HepG2 (cell line): ENCODE measurements at regions not wholly inside any gene's neighbourhood (a gene's known extent, or its start where the extent isn't known, plus 50 kb on each side); places are given as distances from the start of the nearest gene placed in this dataset.

Source experiments
- ATAC-seq: fragments of 200-7000 bp; cut with Tn5 transposase; 3 replicates; pipeline ENCODE4 v1.9.1; 2020; ENCODE audit warnings: mild to moderate bottlenecking, moderate library complexity
- BruUV-seq: library from RNA; stranded (reverse); fragments of 400-500 nt; replicated peaks from 2 replicates; lab custom pipeline; 2021; lab: Mats Ljungman, UMichigan
- CTCF ChIA-PET: fragments of 300-600 bp; formaldehyde crosslinking; extraction: SDS; loops from one replicate; lab custom pipeline; 2021; ENCODE audit warnings: low total read pairs, inconsistent platforms, low intra/inter-chr PET ratio; lab: Yijun Ruan, JAX
- POLR2A ChIA-PET: fragments of 350-600 bp; sonication (Branson Sonifier 250); formaldehyde crosslinking; loops from one replicate; lab custom pipeline; 2020; ENCODE audit warnings: antibody characterized with exemption, inconsistent platforms; lab: Yijun Ruan, JAX
- DNase-seq: peaks from one replicate; pipeline ENCODE4 v3.0.0-alpha.2; 2015; ENCODE audit warnings: low spot score
- FAIRE-seq: peaks from 3 replicates; lab custom pipeline; 2011; peaks lifted over from hg19 to GRCh38; lab: Jason Lieb, UNC
- H2AFZ ChIP-seq: one replicate; pipeline ENCODE4 v1.6.1; 2011; ENCODE audit warnings: low read length, inconsistent platforms
- H3K27ac ChIP-seq: fragments of 300-600 bp; 3 replicates; pipeline ENCODE4 v1.8.0; 2011; ENCODE audit warnings: mixed run types, mild to moderate bottlenecking, mixed read lengths, low read length, inconsistent platforms; ENCODE audit not compliant: insufficient read depth; ENCODE audit errors: extremely low read length
- H3K27me3 ChIP-seq, 2 experiments: fragments of 200-600 bp in 1 of 2; 2 replicates in 1 of 2; 3 replicates in 1 of 2; pipeline versions ENCODE4 v1.6.0 to v1.8.0; 2011; ENCODE audit warnings: low read length in 2 of 2, mild to moderate bottlenecking in 2 of 2, moderate library complexity in 2 of 2, inconsistent platforms in 1 of 2; ENCODE audit not compliant: insufficient read depth in 2 of 2, control insufficient read depth in 1 of 2
- H3K36me3 ChIP-seq, 2 experiments: fragments of 200-600 bp in 1 of 2; replicated peaks in 1 of 2; 2 replicates in 1 of 2; 3 replicates in 1 of 2; pipeline versions ENCODE4 v1.5.1 to v1.8.0; 2011; ENCODE audit warnings: low read length in 2 of 2, inconsistent platforms in 1 of 2; ENCODE audit not compliant: insufficient read depth in 2 of 2, control insufficient read depth in 1 of 2
- H3K4me1 ChIP-seq: 2 replicates; pipeline ENCODE4 v1.5.1; 2012; ENCODE audit warnings: low read length, inconsistent platforms; ENCODE audit not compliant: insufficient read depth
- H3K4me2 ChIP-seq: 2 replicates; pipeline ENCODE4 v1.6.0; 2011; ENCODE audit warnings: low read depth, low read length, inconsistent platforms
- H3K4me3 ChIP-seq, 3 experiments: fragments of 200-600 bp in 1 of 3; sonication (generic), shearing (Covaris generic) in 1 of 3; replicated peaks in 1 of 3; 2 replicates each; pipeline ENCODE4 v1.5.1; 2011 to 2016; ENCODE audit warnings: low read length in 3 of 3, inconsistent platforms in 2 of 3, low read depth in 2 of 3, mild to moderate bottlenecking in 2 of 3, control low read depth in 1 of 3, mixed read lengths in 1 of 3; ENCODE audit not compliant: insufficient read depth in 1 of 3
- H3K79me2 ChIP-seq: one replicate; pipeline ENCODE4 v1.6.1; 2011; ENCODE audit warnings: low read length, inconsistent platforms; ENCODE audit not compliant: insufficient read depth
- H3K9ac ChIP-seq: 2 replicates; pipeline ENCODE4 v1.6.0; 2011; ENCODE audit warnings: mild to moderate bottlenecking, low read depth, low read length, inconsistent platforms; ENCODE audit not compliant: insufficient read depth
- H3K9me3 ChIP-seq: 2 replicates; pipeline ENCODE4 v1.5.1; 2012; ENCODE audit warnings: mild to moderate bottlenecking, low read length
- H4K20me1 ChIP-seq: 2 replicates; pipeline ENCODE4 v1.6.0; 2011; ENCODE audit warnings: inconsistent platforms, mild to moderate bottlenecking, low read length, moderate library complexity; ENCODE audit not compliant: insufficient read depth
- AGO1 ChIP-seq: fragments of 200-400 bp; formaldehyde crosslinking; IDR thresholded peaks from 2 replicates; pipeline ENCODE4 v1.6.1; 2017; ENCODE audit warnings: mild to moderate bottlenecking, low read depth, low read length, moderate library complexity; ENCODE audit not compliant: poor library complexity, severe bottlenecking
- ATM ChIP-seq: fragments of 450-650 bp; IDR thresholded peaks from 2 replicates; pipeline ENCODE4 v1.7.1; 2017; ENCODE audit warnings: mild to moderate bottlenecking, borderline replicate concordance
- BCLAF1 ChIP-seq: fragments of 450-650 bp; IDR thresholded peaks from 2 replicates; pipeline ENCODE4 v1.6.1; 2017; ENCODE audit warnings: mild to moderate bottlenecking
- CEBPB ChIP-seq: IDR thresholded peaks from 2 replicates; pipeline ENCODE4 v1.6.1; 2011; ENCODE audit warnings: low read depth, low read length, improper control_type of control experiment, borderline replicate concordance
- CENPT ChIP-seq: sonication (generic); formaldehyde crosslinking; IDR thresholded peaks from 2 replicates; pipeline ENCODE4 v1.8.0; 2022; ENCODE audit warnings: low read depth, mild to moderate bottlenecking, moderate library complexity, missing genetic modification reagents
- DDIT3 ChIP-seq: sonication (generic); formaldehyde crosslinking; IDR thresholded peaks from 2 replicates; pipeline ENCODE4 v1.4.0; 2020; ENCODE audit warnings: mild to moderate bottlenecking, missing genetic modification reagents
- ETV5 ChIP-seq: IDR thresholded peaks from 2 replicates; pipeline ENCODE4 v1.6.1; 2018; ENCODE audit warnings: missing biosample characterization, missing genetic modification reagents, inconsistent platforms, borderline replicate concordance
- HNRNPLL ChIP-seq: fragments of 200-400 bp; formaldehyde crosslinking; IDR thresholded peaks from 2 replicates; pipeline ENCODE4 v1.6.1; 2017; ENCODE audit warnings: mild to moderate bottlenecking, low read depth, low read length; ENCODE audit not compliant: poor library complexity, severe bottlenecking
- JARID2 ChIP-seq: sonication (generic); formaldehyde crosslinking; IDR thresholded peaks from 2 replicates; pipeline ENCODE4 v1.8.1; 2023; ENCODE audit warnings: missing genetic modification reagents, inconsistent platforms; ENCODE audit not compliant: insufficient replicate concordance
- KMT2A ChIP-seq: sonication (generic); formaldehyde crosslinking; IDR thresholded peaks from 2 replicates; pipeline ENCODE4 v1.4.0; 2020; ENCODE audit warnings: missing genetic modification reagents
- MXD4 ChIP-seq: IDR thresholded peaks from 2 replicates; pipeline ENCODE4 v1.6.1; 2016; ENCODE audit warnings: mild to moderate bottlenecking, missing biosample characterization, missing genetic modification reagents
- STAG1 ChIP-seq: sonication (generic); formaldehyde crosslinking; IDR thresholded peaks from 2 replicates; pipeline ENCODE4 v1.4.0; 2020; ENCODE audit warnings: missing genetic modification reagents
- ZNF207 ChIP-seq: fragments of 450-650 bp; IDR thresholded peaks from 2 replicates; pipeline ENCODE4 v1.6.1; 2016; ENCODE audit warnings: antibody characterized with exemption, borderline replicate concordance
- ZNF263 ChIP-seq: sonication (generic); formaldehyde crosslinking; IDR thresholded peaks from 2 replicates; pipeline ENCODE4 v1.4.0; 2020; ENCODE audit warnings: missing genetic modification reagents
- ZNF350 ChIP-seq: sonication (generic); formaldehyde crosslinking; IDR thresholded peaks from 2 replicates; pipeline ENCODE4 v1.4.0; 2020; ENCODE audit warnings: mild to moderate bottlenecking, low read depth, missing genetic modification reagents, borderline replicate concordance
- ZNF556 ChIP-seq: sonication (generic); formaldehyde crosslinking; IDR thresholded peaks from 2 replicates; pipeline ENCODE4 v1.4.0; 2020; ENCODE audit warnings: mild to moderate bottlenecking, missing genetic modification reagents, borderline replicate concordance
- ZNF678 ChIP-seq: sonication (generic); formaldehyde crosslinking; IDR thresholded peaks from 2 replicates; pipeline ENCODE4 v1.4.0; 2020; ENCODE audit warnings: mild to moderate bottlenecking, missing genetic modification reagents
- ZNF737 ChIP-seq: sonication (generic); formaldehyde crosslinking; IDR thresholded peaks from 2 replicates; pipeline ENCODE4 v1.5.0; 2020; ENCODE audit warnings: missing genetic modification reagents, mild to moderate bottlenecking, borderline replicate concordance
- WGBS: methylation state at CpG from one replicate; pipeline ENCODE4 v1.1.6; 2017; ENCODE audit warnings: low lambda C conversion rate; 5-methylcytosine and 5-hydroxymethylcytosine counted together
- in situ Hi-C: cut with HindIII; loops from 2 replicates; pipeline ENCODE4 v1.10.0; 2017; ENCODE audit warnings: low pct_unique_long_range_greater_than_20kb; ENCODE audit not compliant: extremely low pct_ligation_motif_present
- intact Hi-C: fragments of 100-400 bp; cut with micrococcal nuclease; formaldehyde crosslinking; loops from one replicate; pipeline ENCODE4 v1.10.0; 2022; ENCODE audit not compliant: unreplicated experiment
- TF ChIP-seq, protein P1 (sequence below): sonication (generic); formaldehyde crosslinking; IDR thresholded peaks from 2 replicates; pipeline ENCODE4 v1.4.0; 2020; ENCODE audit warnings: missing genetic modification reagents

DNA sequence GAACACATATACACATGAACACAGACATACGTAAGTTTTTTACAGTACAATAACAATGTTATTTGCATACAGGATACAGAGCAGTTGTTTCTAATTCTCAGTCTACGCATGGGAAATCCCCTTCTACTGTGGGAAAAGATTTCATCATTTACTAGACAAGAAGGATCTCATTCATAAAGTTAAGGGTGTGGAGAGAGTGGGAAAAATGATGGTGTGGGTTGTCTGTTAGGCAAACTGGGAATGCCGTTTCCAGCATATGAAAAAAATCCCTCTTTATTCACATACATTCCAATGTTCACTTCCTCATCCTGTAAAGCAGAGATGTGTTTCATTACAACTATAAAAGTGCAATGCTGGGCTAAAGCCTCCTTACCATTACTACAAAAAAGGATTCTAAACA lies 120.9 kb downstream of the SINHCAF start:
- Histone ChIP-seq H4K20me1 (no peaks in the 10 kb centered on the region), H3K9me3 (no peaks in the 10 kb centered on the region), H2AFZ (no peak overlapping the region), H3K36me3 (no peaks in the 10 kb centered on the region), H3K4me3 (no peak overlapping the region), H3K9ac (no peak overlapping the region), H3K27ac (no peak overlapping the region), H3K79me2 (no peaks in the 10 kb centered on the region), H3K4me2 (no peak overlapping the region), H3K4me1 (no peaks in the 10 kb centered on the region), H3K27me3 (no peaks in the 10 kb centered on the region; a peak in 1 of 5 replicates)
- no peak for FAIRE-seq
- in situ Hi-C loops (no loop called here), intact Hi-C loops (no loop called here)
- no peak for DNase-seq
- POLR2A ChIA-PET, result no interaction called here
- CTCF ChIA-PET, result no interaction called here
- ATAC-seq, result no peak
- no TSS peak for BruUV-seq
- WGBS, result 8% methylated on average over 3 of the region's 3 CpGs
- no peak for TF ChIP-seq KMT2A (CRISPR knock-in tag)
- TF ChIP-seq ZNF737, result no peak
- TF ChIP-seq, protein P1, sequence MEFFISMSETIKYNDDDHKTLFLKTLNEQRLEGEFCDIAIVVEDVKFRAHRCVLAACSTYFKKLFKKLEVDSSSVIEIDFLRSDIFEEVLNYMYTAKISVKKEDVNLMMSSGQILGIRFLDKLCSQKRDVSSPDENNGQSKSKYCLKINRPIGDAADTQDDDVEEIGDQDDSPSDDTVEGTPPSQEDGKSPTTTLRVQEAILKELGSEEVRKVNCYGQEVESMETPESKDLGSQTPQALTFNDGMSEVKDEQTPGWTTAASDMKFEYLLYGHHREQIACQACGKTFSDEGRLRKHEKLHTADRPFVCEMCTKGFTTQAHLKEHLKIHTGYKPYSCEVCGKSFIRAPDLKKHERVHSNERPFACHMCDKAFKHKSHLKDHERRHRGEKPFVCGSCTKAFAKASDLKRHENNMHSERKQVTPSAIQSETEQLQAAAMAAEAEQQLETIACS (CRISPR knock-in tag), result no peak
- no peak for TF ChIP-seq AGO1
- TF ChIP-seq ZNF678 (CRISPR knock-in tag), result no peak
- no peak for TF ChIP-seq CEBPB
- TF ChIP-seq MXD4 (CRISPR knock-in tag), result no peak
- no peak for TF ChIP-seq ZNF350 (CRISPR knock-in tag)
- TF ChIP-seq JARID2 (CRISPR knock-in tag), result no peak
- no peak for TF ChIP-seq DDIT3 (CRISPR knock-in tag)
- no peak for TF ChIP-seq ATM
- TF ChIP-seq HNRNPLL, result no peak
- TF ChIP-seq ZNF263 (CRISPR knock-in tag), result no peak
- TF ChIP-seq ZNF207, result no peak
- no peak for TF ChIP-seq ETV5 (CRISPR knock-in tag)
- TF ChIP-seq STAG1 (CRISPR knock-in tag), result no peak
- no peak for TF ChIP-seq BCLAF1
- no peak for TF ChIP-seq ZNF556 (CRISPR knock-in tag)
- no peak for TF ChIP-seq CENPT (CRISPR knock-in tag)
